H1 (cell line): ENCODE measurements at regions not wholly inside any gene's neighbourhood (a gene's known extent, or its start where the extent isn't known, plus 50 kb on each side); places are given as distances from the start of the nearest gene placed in this dataset.

Source experiments
- CBX8 ChIP-seq: fragments of 300-800, 300-1000 bp; sonication (generic); IDR thresholded peaks from 2 replicates; pipeline ENCODE4 v1.7.1; 2016; ENCODE audit warnings: low read depth, low read length, borderline replicate concordance
- EGR1 ChIP-seq: IDR thresholded peaks from 2 replicates; pipeline ENCODE4 v1.6.1; 2011; ENCODE audit warnings: low read depth, low read length, borderline replicate concordance
- POLR2AphosphoS5 ChIP-seq: IDR thresholded peaks from 2 replicates; pipeline ENCODE4 v1.6.1; 2011; ENCODE audit warnings: low read depth, low read length
- POU5F1 ChIP-seq: IDR thresholded peaks from 2 replicates; pipeline ENCODE4 v1.6.1; 2011; ENCODE audit warnings: low read depth, mild to moderate bottlenecking, low read length, moderate library complexity
- SIX5 ChIP-seq: IDR thresholded peaks from 2 replicates; pipeline ENCODE4 v1.6.1; 2011; ENCODE audit warnings: mild to moderate bottlenecking, low read depth, low read length
- SP4 ChIP-seq: IDR thresholded peaks from 2 replicates; pipeline ENCODE4 v1.6.1; 2012; ENCODE audit warnings: low read length, inconsistent platforms
- YY1 ChIP-seq: IDR thresholded peaks from 2 replicates; pipeline ENCODE4 v1.6.1; 2011; ENCODE audit warnings: low read depth, mild to moderate bottlenecking, low read length
- TF ChIP-seq, protein P1 (sequence below): fragments of 300-600 bp; sonication (generic); IDR thresholded peaks from 2 replicates; pipeline ENCODE4 v1.7.1; 2012; ENCODE audit warnings: low read length, moderate library complexity, mild to moderate bottlenecking, inconsistent platforms; ENCODE audit not compliant: insufficient replicate concordance
- TF ChIP-seq, protein P2 (sequence below): IDR thresholded peaks from 2 replicates; pipeline ENCODE4 v1.6.1; 2011; ENCODE audit warnings: low read length, improper control_type of control experiment
- TF ChIP-seq, protein P3 (sequence below): IDR thresholded peaks from 2 replicates; pipeline ENCODE4 v1.6.1; 2011; ENCODE audit warnings: low read depth, mild to moderate bottlenecking, low read length; ENCODE audit not compliant: insufficient read depth

DNA sequence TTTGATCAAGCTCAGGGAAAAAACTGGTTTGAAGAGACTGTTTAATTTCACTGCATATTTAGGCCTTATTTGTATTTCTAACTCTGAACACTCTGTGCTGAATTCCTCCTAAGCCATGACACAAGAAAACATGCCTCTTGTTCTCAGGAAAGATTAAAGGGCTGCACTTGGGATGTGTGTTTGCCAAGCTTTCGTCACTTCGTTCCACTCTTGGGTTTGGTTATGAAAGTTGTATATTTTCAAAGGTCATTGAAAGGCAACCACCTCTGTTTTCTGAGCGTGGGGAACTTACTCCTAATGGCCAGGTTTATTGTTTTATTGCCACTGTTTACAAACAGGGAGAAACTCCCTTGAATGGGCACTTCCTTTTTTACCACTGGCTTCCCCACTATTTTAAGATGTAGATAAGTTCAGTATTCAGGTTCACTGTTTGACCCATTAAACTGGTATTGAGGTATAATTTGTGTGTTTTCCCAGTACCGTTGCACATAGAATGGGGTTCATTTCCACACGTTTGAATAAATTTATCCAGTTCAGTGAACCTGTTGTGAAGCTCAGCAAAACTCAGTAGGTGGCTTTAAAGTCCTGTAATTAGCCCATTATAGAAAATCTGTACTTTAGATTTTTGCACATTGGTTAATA lies 65.3 kb downstream of the NKX2-1 start (continued):
- TF ChIP-seq, protein P1, sequence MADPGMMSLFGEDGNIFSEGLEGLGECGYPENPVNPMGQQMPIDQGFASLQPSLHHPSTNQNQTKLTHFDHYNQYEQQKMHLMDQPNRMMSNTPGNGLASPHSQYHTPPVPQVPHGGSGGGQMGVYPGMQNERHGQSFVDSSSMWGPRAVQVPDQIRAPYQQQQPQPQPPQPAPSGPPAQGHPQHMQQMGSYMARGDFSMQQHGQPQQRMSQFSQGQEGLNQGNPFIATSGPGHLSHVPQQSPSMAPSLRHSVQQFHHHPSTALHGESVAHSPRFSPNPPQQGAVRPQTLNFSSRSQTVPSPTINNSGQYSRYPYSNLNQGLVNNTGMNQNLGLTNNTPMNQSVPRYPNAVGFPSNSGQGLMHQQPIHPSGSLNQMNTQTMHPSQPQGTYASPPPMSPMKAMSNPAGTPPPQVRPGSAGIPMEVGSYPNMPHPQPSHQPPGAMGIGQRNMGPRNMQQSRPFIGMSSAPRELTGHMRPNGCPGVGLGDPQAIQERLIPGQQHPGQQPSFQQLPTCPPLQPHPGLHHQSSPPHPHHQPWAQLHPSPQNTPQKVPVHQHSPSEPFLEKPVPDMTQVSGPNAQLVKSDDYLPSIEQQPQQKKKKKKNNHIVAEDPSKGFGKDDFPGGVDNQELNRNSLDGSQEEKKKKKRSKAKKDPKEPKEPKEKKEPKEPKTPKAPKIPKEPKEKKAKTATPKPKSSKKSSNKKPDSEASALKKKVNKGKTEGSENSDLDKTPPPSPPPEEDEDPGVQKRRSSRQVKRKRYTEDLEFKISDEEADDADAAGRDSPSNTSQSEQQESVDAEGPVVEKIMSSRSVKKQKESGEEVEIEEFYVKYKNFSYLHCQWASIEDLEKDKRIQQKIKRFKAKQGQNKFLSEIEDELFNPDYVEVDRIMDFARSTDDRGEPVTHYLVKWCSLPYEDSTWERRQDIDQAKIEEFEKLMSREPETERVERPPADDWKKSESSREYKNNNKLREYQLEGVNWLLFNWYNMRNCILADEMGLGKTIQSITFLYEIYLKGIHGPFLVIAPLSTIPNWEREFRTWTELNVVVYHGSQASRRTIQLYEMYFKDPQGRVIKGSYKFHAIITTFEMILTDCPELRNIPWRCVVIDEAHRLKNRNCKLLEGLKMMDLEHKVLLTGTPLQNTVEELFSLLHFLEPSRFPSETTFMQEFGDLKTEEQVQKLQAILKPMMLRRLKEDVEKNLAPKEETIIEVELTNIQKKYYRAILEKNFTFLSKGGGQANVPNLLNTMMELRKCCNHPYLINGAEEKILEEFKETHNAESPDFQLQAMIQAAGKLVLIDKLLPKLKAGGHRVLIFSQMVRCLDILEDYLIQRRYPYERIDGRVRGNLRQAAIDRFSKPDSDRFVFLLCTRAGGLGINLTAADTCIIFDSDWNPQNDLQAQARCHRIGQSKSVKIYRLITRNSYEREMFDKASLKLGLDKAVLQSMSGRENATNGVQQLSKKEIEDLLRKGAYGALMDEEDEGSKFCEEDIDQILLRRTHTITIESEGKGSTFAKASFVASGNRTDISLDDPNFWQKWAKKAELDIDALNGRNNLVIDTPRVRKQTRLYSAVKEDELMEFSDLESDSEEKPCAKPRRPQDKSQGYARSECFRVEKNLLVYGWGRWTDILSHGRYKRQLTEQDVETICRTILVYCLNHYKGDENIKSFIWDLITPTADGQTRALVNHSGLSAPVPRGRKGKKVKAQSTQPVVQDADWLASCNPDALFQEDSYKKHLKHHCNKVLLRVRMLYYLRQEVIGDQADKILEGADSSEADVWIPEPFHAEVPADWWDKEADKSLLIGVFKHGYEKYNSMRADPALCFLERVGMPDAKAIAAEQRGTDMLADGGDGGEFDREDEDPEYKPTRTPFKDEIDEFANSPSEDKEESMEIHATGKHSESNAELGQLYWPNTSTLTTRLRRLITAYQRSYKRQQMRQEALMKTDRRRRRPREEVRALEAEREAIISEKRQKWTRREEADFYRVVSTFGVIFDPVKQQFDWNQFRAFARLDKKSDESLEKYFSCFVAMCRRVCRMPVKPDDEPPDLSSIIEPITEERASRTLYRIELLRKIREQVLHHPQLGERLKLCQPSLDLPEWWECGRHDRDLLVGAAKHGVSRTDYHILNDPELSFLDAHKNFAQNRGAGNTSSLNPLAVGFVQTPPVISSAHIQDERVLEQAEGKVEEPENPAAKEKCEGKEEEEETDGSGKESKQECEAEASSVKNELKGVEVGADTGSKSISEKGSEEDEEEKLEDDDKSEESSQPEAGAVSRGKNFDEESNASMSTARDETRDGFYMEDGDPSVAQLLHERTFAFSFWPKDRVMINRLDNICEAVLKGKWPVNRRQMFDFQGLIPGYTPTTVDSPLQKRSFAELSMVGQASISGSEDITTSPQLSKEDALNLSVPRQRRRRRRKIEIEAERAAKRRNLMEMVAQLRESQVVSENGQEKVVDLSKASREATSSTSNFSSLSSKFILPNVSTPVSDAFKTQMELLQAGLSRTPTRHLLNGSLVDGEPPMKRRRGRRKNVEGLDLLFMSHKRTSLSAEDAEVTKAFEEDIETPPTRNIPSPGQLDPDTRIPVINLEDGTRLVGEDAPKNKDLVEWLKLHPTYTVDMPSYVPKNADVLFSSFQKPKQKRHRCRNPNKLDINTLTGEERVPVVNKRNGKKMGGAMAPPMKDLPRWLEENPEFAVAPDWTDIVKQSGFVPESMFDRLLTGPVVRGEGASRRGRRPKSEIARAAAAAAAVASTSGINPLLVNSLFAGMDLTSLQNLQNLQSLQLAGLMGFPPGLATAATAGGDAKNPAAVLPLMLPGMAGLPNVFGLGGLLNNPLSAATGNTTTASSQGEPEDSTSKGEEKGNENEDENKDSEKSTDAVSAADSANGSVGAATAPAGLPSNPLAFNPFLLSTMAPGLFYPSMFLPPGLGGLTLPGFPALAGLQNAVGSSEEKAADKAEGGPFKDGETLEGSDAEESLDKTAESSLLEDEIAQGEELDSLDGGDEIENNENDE: no peak
- no peak for TF ChIP-seq POU5F1
- TF ChIP-seq, protein P2, sequence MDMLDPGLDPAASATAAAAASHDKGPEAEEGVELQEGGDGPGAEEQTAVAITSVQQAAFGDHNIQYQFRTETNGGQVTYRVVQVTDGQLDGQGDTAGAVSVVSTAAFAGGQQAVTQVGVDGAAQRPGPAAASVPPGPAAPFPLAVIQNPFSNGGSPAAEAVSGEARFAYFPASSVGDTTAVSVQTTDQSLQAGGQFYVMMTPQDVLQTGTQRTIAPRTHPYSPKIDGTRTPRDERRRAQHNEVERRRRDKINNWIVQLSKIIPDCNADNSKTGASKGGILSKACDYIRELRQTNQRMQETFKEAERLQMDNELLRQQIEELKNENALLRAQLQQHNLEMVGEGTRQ: no peak
- TF ChIP-seq YY1: no peak
- TF ChIP-seq CBX8: no peak
- TF ChIP-seq, protein P3, sequence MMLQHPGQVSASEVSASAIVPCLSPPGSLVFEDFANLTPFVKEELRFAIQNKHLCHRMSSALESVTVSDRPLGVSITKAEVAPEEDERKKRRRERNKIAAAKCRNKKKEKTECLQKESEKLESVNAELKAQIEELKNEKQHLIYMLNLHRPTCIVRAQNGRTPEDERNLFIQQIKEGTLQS: no peak
- TF ChIP-seq POLR2AphosphoS5: no peak
- TF ChIP-seq SP4: no peak
- no peak for TF ChIP-seq SIX5
- no peak for TF ChIP-seq EGR1
- TF ChIP-seq, all 59 proteins: peak for 0
